ENCODE measurements at regions not wholly inside any gene's neighbourhood (a gene's known extent, or its start where the extent isn't known, plus 50 kb on each side); places are given as distances from the start of the nearest gene placed in this dataset.

DNA sequence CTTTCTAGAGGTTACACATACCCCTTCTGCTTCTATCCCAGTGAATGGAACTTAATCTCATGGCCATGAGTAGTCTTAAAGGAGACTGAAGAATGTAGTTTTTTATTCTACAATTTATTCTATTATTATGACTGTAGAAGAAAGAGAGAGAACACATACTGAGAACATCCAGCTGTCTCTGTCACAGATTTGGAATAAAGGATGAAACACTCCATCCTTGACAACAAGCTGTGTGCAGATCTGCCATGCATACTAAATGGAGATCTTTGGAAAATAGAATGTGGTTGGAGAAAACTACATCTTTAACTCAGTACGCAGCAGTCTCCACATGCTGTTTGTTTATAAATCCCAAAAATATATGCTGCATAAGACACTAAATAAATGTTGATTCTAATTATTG is 54.1 kb upstream of the NUDT7 start:
- no peak for DNase-seq

DNA sequence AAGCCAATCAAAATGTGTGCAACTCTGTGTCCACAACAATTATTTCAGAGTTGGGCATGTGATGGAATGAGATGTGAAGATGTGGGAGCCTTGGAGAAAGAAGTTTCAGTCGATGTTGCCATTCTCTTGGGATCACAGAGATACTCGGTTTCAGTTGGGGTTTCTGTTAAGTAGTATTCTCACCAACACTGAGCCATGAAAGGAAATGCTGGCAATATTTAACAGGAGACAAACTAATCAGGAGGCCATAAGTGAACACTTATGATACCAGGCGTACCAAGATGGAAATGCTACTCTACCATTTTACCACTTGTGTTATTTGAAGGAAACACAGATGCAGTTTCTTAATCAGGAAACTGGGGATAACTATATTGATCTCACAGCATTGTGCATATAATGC is 53.3 kb upstream of the NUDT7 start:
- no peak for DNase-seq
